ENCODE measurements at regions not wholly inside any gene's neighbourhood (a gene's known extent, or its start where the extent isn't known, plus 50 kb on each side); places are given as distances from the start of the nearest gene placed in this dataset.

DNA sequence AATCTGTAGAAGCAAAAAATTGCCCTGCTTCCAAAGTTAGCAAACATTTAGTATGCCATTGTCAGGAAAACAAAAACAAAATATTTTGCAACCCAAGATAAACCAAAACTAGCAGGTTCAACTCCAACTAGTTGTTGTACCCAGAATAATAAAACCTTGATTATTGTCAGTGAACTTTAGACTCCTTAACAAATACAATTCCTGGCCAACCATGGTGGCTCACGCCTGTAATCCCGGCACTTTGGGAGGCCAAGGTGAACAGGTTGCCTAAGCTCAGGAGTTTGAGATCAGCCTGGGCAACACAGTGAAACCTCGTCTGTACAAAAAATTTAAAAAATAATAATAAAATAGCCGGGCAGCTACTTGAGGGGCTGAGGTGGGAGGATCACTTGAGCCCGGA, 53.6 kb upstream of the EPCAM start:
- no peaks in the 10 kb centered on the region for H3K9me3 ChIP-seq (replicated peaks; ENCODE audit: insufficient read depth, low read length)
- no peak overlapping the region for H2AFZ ChIP-seq (ENCODE audit: low read length)
- no peaks in the 10 kb centered on the region for H3K79me2 ChIP-seq (ENCODE audit: low read length)
- no peak overlapping the region for H3K4me3 ChIP-seq (ENCODE audit: low read length)
- H3K27ac ChIP-seq (ENCODE audit: low read length) = no peak overlapping the region
- H3K4me2 ChIP-seq (ENCODE audit: low read depth, low read length) = no peak overlapping the region
- H4K20me1 ChIP-seq (ENCODE audit: insufficient read depth, low read length) = no peaks in the 10 kb centered on the region
- H3F3A ChIP-seq (ENCODE audit: insufficient read depth, low read length) = peaks cover 30% of the 10 kb centered on the region
- H3K9me2 ChIP-seq (replicated peaks; ENCODE audit: insufficient read depth, low read length) = no peaks in the 10 kb centered on the region
- DNase-seq = no peak
- TF ChIP-seq EZH2 (optimal IDR thresholded peaks at IDR 0.05; ENCODE audit: low read depth, low read length) = no peak
- TF ChIP-seq, protein P1, sequence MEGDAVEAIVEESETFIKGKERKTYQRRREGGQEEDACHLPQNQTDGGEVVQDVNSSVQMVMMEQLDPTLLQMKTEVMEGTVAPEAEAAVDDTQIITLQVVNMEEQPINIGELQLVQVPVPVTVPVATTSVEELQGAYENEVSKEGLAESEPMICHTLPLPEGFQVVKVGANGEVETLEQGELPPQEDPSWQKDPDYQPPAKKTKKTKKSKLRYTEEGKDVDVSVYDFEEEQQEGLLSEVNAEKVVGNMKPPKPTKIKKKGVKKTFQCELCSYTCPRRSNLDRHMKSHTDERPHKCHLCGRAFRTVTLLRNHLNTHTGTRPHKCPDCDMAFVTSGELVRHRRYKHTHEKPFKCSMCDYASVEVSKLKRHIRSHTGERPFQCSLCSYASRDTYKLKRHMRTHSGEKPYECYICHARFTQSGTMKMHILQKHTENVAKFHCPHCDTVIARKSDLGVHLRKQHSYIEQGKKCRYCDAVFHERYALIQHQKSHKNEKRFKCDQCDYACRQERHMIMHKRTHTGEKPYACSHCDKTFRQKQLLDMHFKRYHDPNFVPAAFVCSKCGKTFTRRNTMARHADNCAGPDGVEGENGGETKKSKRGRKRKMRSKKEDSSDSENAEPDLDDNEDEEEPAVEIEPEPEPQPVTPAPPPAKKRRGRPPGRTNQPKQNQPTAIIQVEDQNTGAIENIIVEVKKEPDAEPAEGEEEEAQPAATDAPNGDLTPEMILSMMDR (IDR thresholded peaks at IDR 0.05; ENCODE audit: low read length) = no peak
- no peak for TF ChIP-seq EZH2phosphoT487 (IDR thresholded peaks at IDR 0.05; ENCODE audit: low read length)
- H3K4me1 ChIP-seq (ENCODE audit: low read length) = peaks cover 51% of the 10 kb centered on the region
- H3K27me3 ChIP-seq (replicated peaks; ENCODE audit: insufficient read depth, low read length) = no peaks in the 10 kb centered on the region
- H3K36me3 ChIP-seq (replicated peaks; ENCODE audit: insufficient read depth, low read length) = no peaks in the 10 kb centered on the region
- no peak overlapping the region for H3K9ac ChIP-seq (ENCODE audit: low read length)

DNA sequence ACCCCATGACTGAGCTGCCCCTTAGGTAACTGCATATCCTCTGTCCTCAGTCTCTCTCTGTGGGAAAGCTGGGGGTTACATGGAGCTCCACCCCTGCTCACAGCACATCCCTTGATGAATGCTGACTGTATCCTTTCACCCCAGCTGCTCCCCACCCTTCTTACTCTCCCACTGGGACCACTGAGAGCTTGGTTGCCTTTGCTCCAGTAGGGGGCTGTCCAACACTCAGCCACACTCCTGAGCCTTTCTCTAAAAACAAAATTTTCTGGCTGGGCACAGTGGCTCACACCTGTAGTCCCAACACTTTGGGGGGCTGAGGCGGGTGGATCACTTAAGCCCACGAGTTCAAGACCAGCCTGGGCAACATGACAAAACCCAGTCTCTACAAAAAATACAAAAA, 55.4 kb upstream of the EPCAM start:
- H3K9ac ChIP-seq (ENCODE audit: low read length) = no peak overlapping the region
- no peak overlapping the region for H3K4me3 ChIP-seq (ENCODE audit: low read length)
- no peak overlapping the region for H3K4me2 ChIP-seq (ENCODE audit: low read depth, low read length)
- no peaks in the 10 kb centered on the region for H3K36me3 ChIP-seq (replicated peaks; ENCODE audit: insufficient read depth, low read length)
- no peaks in the 10 kb centered on the region for H4K20me1 ChIP-seq (ENCODE audit: insufficient read depth, low read length)
- no peaks in the 10 kb centered on the region for H3K9me2 ChIP-seq (replicated peaks; ENCODE audit: insufficient read depth, low read length)
- H3K27me3 ChIP-seq (replicated peaks; ENCODE audit: insufficient read depth, low read length) = no peaks in the 10 kb centered on the region
- no peaks in the 10 kb centered on the region for H3K79me2 ChIP-seq (ENCODE audit: low read length)
- peaks cover 47% of the 10 kb centered on the region for H3K4me1 ChIP-seq (ENCODE audit: low read length)
- TF ChIP-seq EZH2phosphoT487 (IDR thresholded peaks at IDR 0.05; ENCODE audit: low read length) = no peak
- TF ChIP-seq, protein P1 (IDR thresholded peaks at IDR 0.05; ENCODE audit: low read length) = peak; percentile 43
- H3F3A ChIP-seq (ENCODE audit: insufficient read depth, low read length) = peaks cover 34% of the 10 kb centered on the region
- DNase-seq = no peak
- H3K9me3 ChIP-seq (replicated peaks; ENCODE audit: insufficient read depth, low read length) = no peaks in the 10 kb centered on the region
- no peak overlapping the region for H3K27ac ChIP-seq (ENCODE audit: low read length)
- H2AFZ ChIP-seq (ENCODE audit: low read length) = peak overlapping the region; percentile 22; the same call in 1 of the 2 replicates

DNA sequence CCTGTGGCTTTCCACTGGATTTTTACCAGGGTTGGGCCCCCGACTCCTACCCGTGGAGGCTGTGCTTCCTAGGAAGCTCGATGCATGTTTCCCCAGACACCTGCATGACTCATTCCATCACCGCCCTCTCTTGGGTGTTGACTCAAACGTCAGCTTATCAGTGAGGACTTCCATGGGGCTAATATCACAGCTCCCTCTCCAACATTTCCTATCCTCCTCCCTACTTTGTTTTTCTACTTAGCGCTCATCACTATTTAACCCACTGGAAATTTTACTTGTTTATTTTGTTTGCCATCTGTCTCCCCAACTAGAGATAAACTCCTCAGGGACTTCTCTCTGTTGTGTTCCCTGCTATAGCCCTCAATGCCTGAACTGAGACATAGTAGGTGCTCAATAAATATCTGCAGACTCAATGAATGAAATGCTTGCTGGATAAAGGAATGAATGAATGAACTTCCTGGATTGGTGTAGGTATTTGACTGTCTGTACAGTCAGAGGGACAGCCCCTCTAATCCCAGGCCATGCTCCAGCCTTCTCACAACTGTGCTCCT, 55.9 kb upstream of the EPCAM start:
- Histone ChIP-seq H3K4me3 (ENCODE audit: low read length) (no peak overlapping the region), H3K9ac (ENCODE audit: low read length) (no peak overlapping the region), H3K9me3 (replicated peaks; ENCODE audit: insufficient read depth, low read length) (no peaks in the 10 kb centered on the region), H3K27ac (ENCODE audit: low read length) (no peak overlapping the region), H3K27me3 (replicated peaks; ENCODE audit: insufficient read depth, low read length) (no peaks in the 10 kb centered on the region), H3K4me1 (ENCODE audit: low read length) (peaks cover 49% of the 10 kb centered on the region), H3F3A (ENCODE audit: insufficient read depth, low read length) (peaks cover 34% of the 10 kb centered on the region), H3K4me2 (ENCODE audit: low read depth, low read length) (no peak overlapping the region), H3K9me2 (replicated peaks; ENCODE audit: insufficient read depth, low read length) (no peaks in the 10 kb centered on the region), H4K20me1 (ENCODE audit: insufficient read depth, low read length) (no peaks in the 10 kb centered on the region), H2AFZ (ENCODE audit: low read length) (no peak overlapping the region), H3K79me2 (ENCODE audit: low read length) (peaks cover 3% of the 10 kb centered on the region; the same call in 1 of the 2 replicates), H3K36me3 (replicated peaks; ENCODE audit: insufficient read depth, low read length) (no peaks in the 10 kb centered on the region)
- DNase-seq = no peak
- TF ChIP-seq, protein P1 (IDR thresholded peaks at IDR 0.05; ENCODE audit: low read length) = no peak
- no peak for TF ChIP-seq EZH2 (optimal IDR thresholded peaks at IDR 0.05; ENCODE audit: low read depth, low read length)
- no peak for TF ChIP-seq EZH2phosphoT487 (IDR thresholded peaks at IDR 0.05; ENCODE audit: low read length)
